MM.1S (cell line): ENCODE measurements at regions not wholly inside any gene's neighbourhood (a gene's known extent, or its start where the extent isn't known, plus 50 kb on each side); places are given as distances from the start of the nearest gene placed in this dataset.

Experiments used
- CTCF ChIP-seq: fragments of 300-600 bp; sonication (generic); IDR thresholded peaks from 2 replicates; pipeline ENCODE4 v1.5.1; 2016; ENCODE audit warnings: antibody characterized with exemption, low read length, mixed read lengths
- EZH2phosphoT487 ChIP-seq: fragments of 300-600 bp; sonication (generic); IDR thresholded peaks from 2 replicates; pipeline ENCODE4 v1.6.1; 2018; ENCODE audit warnings: antibody characterized with exemption, low read length

DNA sequence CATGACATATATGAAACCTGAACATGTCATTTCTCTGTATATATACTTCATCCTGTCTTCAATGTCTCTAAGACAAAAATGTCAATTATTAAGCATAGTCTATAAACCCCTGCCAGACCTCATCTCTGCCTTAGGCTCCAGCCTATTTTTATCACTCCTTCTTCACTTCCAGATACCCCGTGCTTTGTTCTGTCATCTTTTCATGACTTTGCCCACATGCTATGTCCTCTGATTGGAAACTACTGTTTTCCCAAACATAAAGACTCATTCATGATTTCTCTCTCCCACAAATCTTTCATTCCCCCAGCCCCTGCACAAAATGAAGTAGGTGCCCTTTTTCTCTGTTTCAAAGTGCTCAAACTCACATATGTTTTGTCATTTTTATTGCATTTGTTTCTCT lies 1503.9 kb downstream of the DPP10 start:
- no peak for TF ChIP-seq CTCF
- TF ChIP-seq EZH2phosphoT487: no peak
